SU-DHL-6 (cell line): ENCODE measurements at regions not wholly inside any gene's neighbourhood (a gene's known extent, or its start where the extent isn't known, plus 50 kb on each side); places are given as distances from the start of the nearest gene placed in this dataset.

Experiments
- H2AFZ ChIP-seq: fragments of 200-600 bp; sonication (generic); 2 replicates; pipeline ENCODE4 v1.6.1; 2014; ENCODE audit warnings: low read depth, mild to moderate bottlenecking, moderate library complexity, mixed read lengths, antibody characterized with exemption, low read length; ENCODE audit not compliant: severe bottlenecking
- H3F3A ChIP-seq: fragments of 200-600 bp; shearing (Covaris generic); 2 replicates; pipeline ENCODE4 v1.6.0; 2016; ENCODE audit warnings: antibody characterized with exemption, mild to moderate bottlenecking; ENCODE audit not compliant: insufficient read depth
- H3K27ac ChIP-seq: fragments of 200-600 bp; sonication (generic); 2 replicates; pipeline ENCODE4 v1.5.1; 2016; ENCODE audit warnings: low read depth, mild to moderate bottlenecking, low read length, moderate library complexity, mixed read lengths
- H3K27me3 ChIP-seq: fragments of 200-600 bp; sonication (generic), shearing (Covaris generic); 2 replicates; pipeline ENCODE4 v1.6.0; 2014; ENCODE audit warnings: mild to moderate bottlenecking, low read length
- H3K36me3 ChIP-seq: fragments of 200-600 bp; sonication (generic); 2 replicates; pipeline ENCODE4 v1.6.1; 2014; ENCODE audit warnings: mild to moderate bottlenecking, low read length, mixed read lengths
- H3K4me2 ChIP-seq: fragments of 300-600, 200-600 bp; shearing (Covaris generic), sonication (generic); 2 replicates; pipeline ENCODE4 v1.6.0; 2014; ENCODE audit warnings: low read length, low read depth, mild to moderate bottlenecking; ENCODE audit not compliant: poor library complexity, severe bottlenecking
- H3K4me3 ChIP-seq: fragments of 200-600 bp; sonication (generic); 2 replicates; pipeline ENCODE4 v1.5.1; 2014; ENCODE audit warnings: antibody characterized with exemption, low read length, mild to moderate bottlenecking, mixed read lengths; ENCODE audit not compliant: insufficient read depth, poor library complexity, severe bottlenecking
- H3K79me2 ChIP-seq: fragments of 200-600 bp; sonication (generic); 2 replicates; pipeline ENCODE4 v1.6.1; 2014; ENCODE audit warnings: mild to moderate bottlenecking, low read length, moderate library complexity; ENCODE audit not compliant: insufficient read depth
- H3K9ac ChIP-seq: fragments of 200-600 bp; sonication (generic); 2 replicates; pipeline ENCODE4 v1.7.0; 2014; ENCODE audit warnings: mild to moderate bottlenecking, low read length
- H3K9me2 ChIP-seq: fragments of 200-600 bp; sonication (generic); replicated peaks from 2 replicates; pipeline ENCODE4 v1.6.1; 2014; ENCODE audit warnings: low read length; ENCODE audit not compliant: insufficient read depth
- H3K9me3 ChIP-seq: fragments of 200-600 bp; sonication (generic); 2 replicates; pipeline ENCODE4 v1.6.1; 2014; ENCODE audit warnings: low read length, mixed read lengths; ENCODE audit not compliant: insufficient read depth
- H4K20me1 ChIP-seq: fragments of 200-600 bp; sonication (generic); 2 replicates; pipeline ENCODE4 v1.6.1; 2014; ENCODE audit warnings: low read depth, mild to moderate bottlenecking, antibody characterized with exemption, low read length, moderate library complexity, mixed read lengths
- CTCF ChIP-seq: fragments of 200-600 bp; sonication (generic); IDR thresholded peaks from one replicate; pipeline ENCODE4 v1.5.1; 2017; ENCODE audit warnings: antibody characterized with exemption, mild to moderate bottlenecking, low read length, moderate library complexity; ENCODE audit not compliant: insufficient read depth, poor library complexity, severe bottlenecking
- EZH2phosphoT487 ChIP-seq: fragments of 200-600 bp; sonication (generic), shearing (Covaris generic); conservative IDR thresholded peaks from 2 replicates; pipeline ENCODE4 v1.6.1; 2018; ENCODE audit warnings: mild to moderate bottlenecking, antibody characterized with exemption, low read length, moderate library complexity, mixed read lengths

DNA sequence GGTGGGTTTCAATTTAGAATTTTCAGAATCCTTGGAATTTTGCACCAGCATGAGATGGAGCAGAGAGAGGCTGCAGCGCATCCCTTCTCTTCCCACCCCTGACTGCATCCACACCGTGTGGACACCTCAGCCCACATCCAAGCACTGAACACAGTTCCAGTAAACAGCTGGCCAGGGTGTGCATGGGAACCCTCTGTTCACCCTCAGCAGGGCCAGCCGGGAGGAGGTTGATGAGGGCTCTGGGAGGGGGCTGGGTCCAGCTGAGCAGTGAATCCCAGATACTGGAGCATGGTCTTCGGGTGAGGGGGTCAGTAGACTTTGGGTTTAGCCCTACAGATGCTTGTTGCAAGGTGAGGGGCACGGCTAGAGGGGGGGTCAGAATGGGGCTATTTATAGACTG lies 85.8 kb downstream of the RPLP1 start:
- Histone ChIP-seq H3K9me2 (no peaks in the 10 kb centered on the region), H3K27me3 (no peaks in the 10 kb centered on the region), H3K79me2 (no peaks in the 10 kb centered on the region), H3K9me3 (no peaks in the 10 kb centered on the region), H4K20me1 (no peaks in the 10 kb centered on the region), H3F3A (no peaks in the 10 kb centered on the region), H3K4me2 (no peak overlapping the region), H2AFZ (no peak overlapping the region), H3K4me3 (no peak overlapping the region), H3K36me3 (no peaks in the 10 kb centered on the region), H3K9ac (no peak overlapping the region), H3K27ac (no peak overlapping the region)
- no peak for TF ChIP-seq CTCF
- TF ChIP-seq EZH2phosphoT487, result no peak

DNA sequence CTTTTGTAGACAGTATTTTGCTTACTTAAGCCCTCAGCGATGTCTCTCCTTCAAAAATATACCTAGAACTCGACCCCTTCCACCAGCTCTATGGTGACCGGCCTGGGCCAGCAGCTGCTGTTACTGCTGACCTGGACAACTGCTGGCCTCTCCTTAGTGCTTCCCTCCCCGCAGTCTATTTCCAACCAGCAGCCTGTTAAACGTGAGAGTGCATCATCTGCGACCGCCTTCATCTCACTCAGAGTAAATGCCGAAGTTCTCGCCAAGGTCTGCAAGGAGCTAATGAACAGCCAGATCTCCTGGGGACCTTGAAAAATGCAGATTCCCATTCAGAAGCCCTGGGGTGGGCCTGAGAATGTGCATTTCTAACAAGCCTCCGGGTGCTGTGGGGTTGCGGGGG lies 86.7 kb downstream of the RPLP1 start:
- H3K36me3 ChIP-seq, result no peaks in the 10 kb centered on the region
- no peak overlapping the region for H3K9ac ChIP-seq
- H2AFZ ChIP-seq, result no peak overlapping the region
- H3K4me3 ChIP-seq, result no peak overlapping the region
- TF ChIP-seq EZH2phosphoT487 (no peak), CTCF (no peak)
- H3K9me3 ChIP-seq, result no peaks in the 10 kb centered on the region
- no peaks in the 10 kb centered on the region for H3K9me2 ChIP-seq
- no peak overlapping the region for H3K27ac ChIP-seq
- no peaks in the 10 kb centered on the region for H3K79me2 ChIP-seq
- no peaks in the 10 kb centered on the region for H4K20me1 ChIP-seq
- no peaks in the 10 kb centered on the region for H3F3A ChIP-seq
- no peak overlapping the region for H3K4me2 ChIP-seq
- H3K27me3 ChIP-seq, result no peaks in the 10 kb centered on the region

DNA sequence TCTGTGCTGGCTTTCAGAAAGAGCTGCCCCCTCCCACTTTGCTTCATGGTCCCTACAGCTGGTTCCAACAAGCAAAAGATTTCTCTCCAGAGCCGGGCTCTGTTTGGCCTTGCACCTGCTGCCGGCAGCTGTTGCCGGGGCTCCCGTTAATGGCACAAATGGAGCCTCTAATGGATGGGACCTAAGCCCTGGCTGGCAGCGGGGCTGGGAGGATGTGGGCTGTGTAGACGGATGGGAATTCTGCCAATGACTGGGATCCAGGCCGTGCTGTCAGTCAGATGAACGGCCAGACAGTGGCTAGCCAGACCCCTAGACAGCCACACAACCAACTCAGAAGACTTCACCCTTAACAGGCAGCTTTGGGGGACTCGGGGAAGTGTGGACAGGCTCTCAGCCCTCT lies 88.0 kb downstream of the RPLP1 start:
- no peak overlapping the region for H3K4me2 ChIP-seq
- H2AFZ ChIP-seq, result no peak overlapping the region
- no peak overlapping the region for H3K9ac ChIP-seq
- no peaks in the 10 kb centered on the region for H3K9me3 ChIP-seq
- H3K79me2 ChIP-seq, result no peaks in the 10 kb centered on the region
- no peaks in the 10 kb centered on the region for H3K36me3 ChIP-seq
- H3K27ac ChIP-seq, result no peak overlapping the region
- TF ChIP-seq EZH2phosphoT487, result no peak
- TF ChIP-seq CTCF, result no peak
- H3F3A ChIP-seq, result no peaks in the 10 kb centered on the region
- H3K27me3 ChIP-seq, result no peaks in the 10 kb centered on the region
- no peak overlapping the region for H3K4me3 ChIP-seq
- H3K9me2 ChIP-seq, result no peaks in the 10 kb centered on the region
- no peaks in the 10 kb centered on the region for H4K20me1 ChIP-seq

DNA sequence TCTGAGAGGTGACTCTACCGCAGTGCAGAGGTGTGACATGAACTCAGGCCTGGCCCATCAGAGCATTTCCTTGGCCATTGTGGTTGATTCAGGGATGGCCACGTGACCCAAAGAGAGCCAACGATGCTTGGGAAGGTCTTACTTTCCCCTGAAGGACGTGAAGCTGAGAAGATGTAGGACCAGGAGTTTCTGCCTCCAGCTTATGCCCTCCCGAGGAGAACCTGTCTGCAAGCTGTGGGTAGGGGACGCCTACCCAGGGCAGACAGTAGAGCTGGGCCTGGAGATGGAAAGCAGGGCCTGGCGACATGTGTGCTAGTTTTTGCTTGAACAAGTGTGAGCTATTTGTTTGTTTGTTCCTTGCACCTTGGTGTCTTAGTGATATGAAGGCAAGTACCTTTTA lies 89.4 kb downstream of the RPLP1 start:
- Histone ChIP-seq H3K9me3 (no peaks in the 10 kb centered on the region), H4K20me1 (no peaks in the 10 kb centered on the region), H3K4me3 (no peak overlapping the region), H3F3A (no peaks in the 10 kb centered on the region), H3K4me2 (no peak overlapping the region), H2AFZ (no peak overlapping the region), H3K9me2 (no peaks in the 10 kb centered on the region), H3K36me3 (no peaks in the 10 kb centered on the region), H3K9ac (no peak overlapping the region), H3K27me3 (no peaks in the 10 kb centered on the region), H3K79me2 (no peaks in the 10 kb centered on the region), H3K27ac (no peak overlapping the region)
- TF ChIP-seq CTCF, result no peak
- TF ChIP-seq EZH2phosphoT487, result no peak
